Chondrocyte (in vitro differentiated cells): ENCODE measurements at regions not wholly inside any gene's neighbourhood (a gene's known extent, or its start where the extent isn't known, plus 50 kb on each side); places are given as distances from the start of the nearest gene placed in this dataset.

Experiments used
- DNase-seq: peaks from one replicate; pipeline ENCODE4 v3.0.0; 2021; ENCODE audit warnings: mixed read lengths, low spot score
- H3K27ac Mint-ChIP-seq: one replicate; pipeline ENCODE4 v1.8.0; 2021; ENCODE audit warnings: mild to moderate bottlenecking, moderate library complexity, mixed read lengths; ENCODE audit not compliant: unreplicated experiment
- H3K27me3 Mint-ChIP-seq: 2 replicates; pipeline ENCODE4 v1.8.0; 2021; ENCODE audit warnings: low read depth, mixed read lengths
- H3K36me3 Mint-ChIP-seq: 2 replicates; pipeline ENCODE4 v1.8.0; 2021; ENCODE audit warnings: low read depth, mixed read lengths
- H3K4me1 Mint-ChIP-seq: 2 replicates; pipeline ENCODE4 v1.8.0; 2021; ENCODE audit warnings: low read depth, mild to moderate bottlenecking, mixed read lengths
- H3K4me3 Mint-ChIP-seq: one replicate; pipeline ENCODE4 v1.8.0; 2021; ENCODE audit warnings: mild to moderate bottlenecking, moderate library complexity, mixed read lengths; ENCODE audit not compliant: unreplicated experiment
- H3K9me3 Mint-ChIP-seq: 2 replicates; pipeline ENCODE4 v1.8.0; 2021; ENCODE audit warnings: low read depth, mixed read lengths
- CTCF ChIP-seq: fragments of 200-600 bp; sonication (generic); IDR thresholded peaks from 2 replicates; pipeline ENCODE4 v1.5.0; 2021; ENCODE audit warnings: antibody characterized with exemption, mild to moderate bottlenecking, moderate library complexity

GRCh38 chr5:161235569-161235968, 311.0 kb downstream of the GABRB2 start:
- Mint-ChIP-seq H3K27me3 (peaks cover 5% of the 10 kb centered on the region), H3K4me1 (no peaks in the 10 kb centered on the region), H3K9me3 (no peaks in the 10 kb centered on the region), H3K36me3 (no peaks in the 10 kb centered on the region), H3K27ac (no peak overlapping the region), H3K4me3 (no peak overlapping the region)
- TF ChIP-seq CTCF, result no peak
- DNase-seq, result no peak

GRCh38 chr5:161233553-161233952, 313.0 kb downstream of the GABRB2 start:
- Mint-ChIP-seq H3K4me3 (no peak overlapping the region), H3K9me3 (no peaks in the 10 kb centered on the region), H3K27me3 (peaks cover 2% of the 10 kb centered on the region), H3K27ac (no peak overlapping the region), H3K4me1 (no peaks in the 10 kb centered on the region), H3K36me3 (no peaks in the 10 kb centered on the region)
- no peak for DNase-seq
- no peak for TF ChIP-seq CTCF

GRCh38 chr5:161230221-161230620, 316.3 kb downstream of the GABRB2 start:
- Mint-ChIP-seq H3K36me3 (no peaks in the 10 kb centered on the region), H3K27ac (no peak overlapping the region), H3K4me3 (no peak overlapping the region), H3K4me1 (no peaks in the 10 kb centered on the region), H3K27me3 (peaks cover 4% of the 10 kb centered on the region), H3K9me3 (no peaks in the 10 kb centered on the region)
- TF ChIP-seq CTCF, result no peak
- no peak for DNase-seq

GRCh38 chr5:161219816-161220215, 326.7 kb downstream of the GABRB2 start:
- H3K27ac Mint-ChIP-seq, result no peak overlapping the region
- DNase-seq, result no peak
- no peaks in the 10 kb centered on the region for H3K36me3 Mint-ChIP-seq
- TF ChIP-seq CTCF, result no peak
- H3K4me1 Mint-ChIP-seq, result no peaks in the 10 kb centered on the region
- no peaks in the 10 kb centered on the region for H3K27me3 Mint-ChIP-seq
- no peak overlapping the region for H3K4me3 Mint-ChIP-seq
- peaks cover 17% of the 10 kb centered on the region for H3K9me3 Mint-ChIP-seq

GRCh38 chr5:161216877-161217276, 329.6 kb downstream of the GABRB2 start:
- no peak for TF ChIP-seq CTCF
- Mint-ChIP-seq H3K4me1 (no peaks in the 10 kb centered on the region), H3K9me3 (peaks cover 4% of the 10 kb centered on the region), H3K36me3 (no peaks in the 10 kb centered on the region), H3K4me3 (no peak overlapping the region), H3K27me3 (no peaks in the 10 kb centered on the region), H3K27ac (no peak overlapping the region)
- DNase-seq, result no peak
